HL-60 (cell line): ENCODE measurements at regions not wholly inside any gene's neighbourhood (a gene's known extent, or its start where the extent isn't known, plus 50 kb on each side); places are given as distances from the start of the nearest gene placed in this dataset.

Experiments used
- DNase-seq, 2 experiments: peaks; one replicate each; pipeline ENCODE4 v3.0.0-alpha.2; 2010 to 2020; ENCODE audit warnings: low read depth in 1 of 2, low spot score in 1 of 2
- H3K27ac ChIP-seq: fragments of 250-450 bp; sonication (Bioruptor Pico); replicated peaks from 2 replicates; pipeline ENCODE4 v1.5.1; 2020; ENCODE audit warnings: mild to moderate bottlenecking, moderate library complexity
- H3K27me3 ChIP-seq: fragments of 250-450 bp; sonication (Bioruptor Pico); 2 replicates; pipeline ENCODE4 v1.5.1; 2021; ENCODE audit warnings: mild to moderate bottlenecking, moderate library complexity; ENCODE audit not compliant: insufficient read depth, poor library complexity, severe bottlenecking
- H3K4me3 ChIP-seq: replicated peaks from 2 replicates; pipeline ENCODE4 v1.5.1; 2011; ENCODE audit warnings: mild to moderate bottlenecking, control low read depth, low read length; ENCODE audit not compliant: insufficient read depth
- GABPA ChIP-seq: IDR thresholded peaks from 2 replicates; pipeline ENCODE4 v1.6.1; 2012; ENCODE audit warnings: low read depth
- POLR2AphosphoS5 ChIP-seq: IDR thresholded peaks from 2 replicates; pipeline ENCODE4 v1.6.1; 2012; ENCODE audit warnings: low read depth
- SPI1 ChIP-seq: IDR thresholded peaks from 2 replicates; pipeline ENCODE4 v1.6.1; 2012; ENCODE audit warnings: low read depth, mild to moderate bottlenecking, borderline replicate concordance
- TF ChIP-seq, protein P1 (sequence below): IDR thresholded peaks from one replicate; pipeline ENCODE4 v1.5.1; 2011; ENCODE audit warnings: low read length, control low read depth, inconsistent platforms; ENCODE audit not compliant: insufficient read depth
- TF ChIP-seq, protein P2 (sequence below): IDR thresholded peaks from 2 replicates; pipeline ENCODE4 v1.6.1; 2012; ENCODE audit warnings: low read depth; ENCODE audit not compliant: insufficient replicate concordance

DNA sequence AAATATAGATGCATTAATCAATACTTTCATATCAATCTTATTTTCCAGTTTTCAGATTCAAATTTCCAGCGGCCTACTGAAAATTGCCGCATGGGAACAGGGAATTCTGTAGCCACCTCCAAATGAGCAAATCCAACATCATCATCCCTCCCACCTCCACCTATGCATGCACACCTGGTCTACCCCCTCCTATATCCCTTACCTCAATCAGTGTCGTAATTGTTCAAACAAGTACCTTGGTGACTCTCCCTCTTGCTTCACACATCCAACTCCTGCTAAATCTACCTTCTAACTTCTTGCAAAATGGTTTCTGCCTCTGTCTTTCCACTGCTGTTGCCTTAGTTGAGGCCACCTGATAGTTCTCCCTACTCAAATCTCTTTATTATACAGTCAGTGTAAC is 160.1 kb downstream of the SOX9 start:
- Histone ChIP-seq H3K4me3 (no peak overlapping the region), H3K27ac (no peak overlapping the region), H3K27me3 (no peaks in the 10 kb centered on the region)
- no peak for TF ChIP-seq SPI1
- TF ChIP-seq, protein P1, sequence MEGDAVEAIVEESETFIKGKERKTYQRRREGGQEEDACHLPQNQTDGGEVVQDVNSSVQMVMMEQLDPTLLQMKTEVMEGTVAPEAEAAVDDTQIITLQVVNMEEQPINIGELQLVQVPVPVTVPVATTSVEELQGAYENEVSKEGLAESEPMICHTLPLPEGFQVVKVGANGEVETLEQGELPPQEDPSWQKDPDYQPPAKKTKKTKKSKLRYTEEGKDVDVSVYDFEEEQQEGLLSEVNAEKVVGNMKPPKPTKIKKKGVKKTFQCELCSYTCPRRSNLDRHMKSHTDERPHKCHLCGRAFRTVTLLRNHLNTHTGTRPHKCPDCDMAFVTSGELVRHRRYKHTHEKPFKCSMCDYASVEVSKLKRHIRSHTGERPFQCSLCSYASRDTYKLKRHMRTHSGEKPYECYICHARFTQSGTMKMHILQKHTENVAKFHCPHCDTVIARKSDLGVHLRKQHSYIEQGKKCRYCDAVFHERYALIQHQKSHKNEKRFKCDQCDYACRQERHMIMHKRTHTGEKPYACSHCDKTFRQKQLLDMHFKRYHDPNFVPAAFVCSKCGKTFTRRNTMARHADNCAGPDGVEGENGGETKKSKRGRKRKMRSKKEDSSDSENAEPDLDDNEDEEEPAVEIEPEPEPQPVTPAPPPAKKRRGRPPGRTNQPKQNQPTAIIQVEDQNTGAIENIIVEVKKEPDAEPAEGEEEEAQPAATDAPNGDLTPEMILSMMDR: no peak
- TF ChIP-seq GABPA: no peak
- TF ChIP-seq, protein P2, sequence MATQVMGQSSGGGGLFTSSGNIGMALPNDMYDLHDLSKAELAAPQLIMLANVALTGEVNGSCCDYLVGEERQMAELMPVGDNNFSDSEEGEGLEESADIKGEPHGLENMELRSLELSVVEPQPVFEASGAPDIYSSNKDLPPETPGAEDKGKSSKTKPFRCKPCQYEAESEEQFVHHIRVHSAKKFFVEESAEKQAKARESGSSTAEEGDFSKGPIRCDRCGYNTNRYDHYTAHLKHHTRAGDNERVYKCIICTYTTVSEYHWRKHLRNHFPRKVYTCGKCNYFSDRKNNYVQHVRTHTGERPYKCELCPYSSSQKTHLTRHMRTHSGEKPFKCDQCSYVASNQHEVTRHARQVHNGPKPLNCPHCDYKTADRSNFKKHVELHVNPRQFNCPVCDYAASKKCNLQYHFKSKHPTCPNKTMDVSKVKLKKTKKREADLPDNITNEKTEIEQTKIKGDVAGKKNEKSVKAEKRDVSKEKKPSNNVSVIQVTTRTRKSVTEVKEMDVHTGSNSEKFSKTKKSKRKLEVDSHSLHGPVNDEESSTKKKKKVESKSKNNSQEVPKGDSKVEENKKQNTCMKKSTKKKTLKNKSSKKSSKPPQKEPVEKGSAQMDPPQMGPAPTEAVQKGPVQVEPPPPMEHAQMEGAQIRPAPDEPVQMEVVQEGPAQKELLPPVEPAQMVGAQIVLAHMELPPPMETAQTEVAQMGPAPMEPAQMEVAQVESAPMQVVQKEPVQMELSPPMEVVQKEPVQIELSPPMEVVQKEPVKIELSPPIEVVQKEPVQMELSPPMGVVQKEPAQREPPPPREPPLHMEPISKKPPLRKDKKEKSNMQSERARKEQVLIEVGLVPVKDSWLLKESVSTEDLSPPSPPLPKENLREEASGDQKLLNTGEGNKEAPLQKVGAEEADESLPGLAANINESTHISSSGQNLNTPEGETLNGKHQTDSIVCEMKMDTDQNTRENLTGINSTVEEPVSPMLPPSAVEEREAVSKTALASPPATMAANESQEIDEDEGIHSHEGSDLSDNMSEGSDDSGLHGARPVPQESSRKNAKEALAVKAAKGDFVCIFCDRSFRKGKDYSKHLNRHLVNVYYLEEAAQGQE: no peak
- TF ChIP-seq POLR2AphosphoS5: no peak
- no peak for DNase-seq

DNA sequence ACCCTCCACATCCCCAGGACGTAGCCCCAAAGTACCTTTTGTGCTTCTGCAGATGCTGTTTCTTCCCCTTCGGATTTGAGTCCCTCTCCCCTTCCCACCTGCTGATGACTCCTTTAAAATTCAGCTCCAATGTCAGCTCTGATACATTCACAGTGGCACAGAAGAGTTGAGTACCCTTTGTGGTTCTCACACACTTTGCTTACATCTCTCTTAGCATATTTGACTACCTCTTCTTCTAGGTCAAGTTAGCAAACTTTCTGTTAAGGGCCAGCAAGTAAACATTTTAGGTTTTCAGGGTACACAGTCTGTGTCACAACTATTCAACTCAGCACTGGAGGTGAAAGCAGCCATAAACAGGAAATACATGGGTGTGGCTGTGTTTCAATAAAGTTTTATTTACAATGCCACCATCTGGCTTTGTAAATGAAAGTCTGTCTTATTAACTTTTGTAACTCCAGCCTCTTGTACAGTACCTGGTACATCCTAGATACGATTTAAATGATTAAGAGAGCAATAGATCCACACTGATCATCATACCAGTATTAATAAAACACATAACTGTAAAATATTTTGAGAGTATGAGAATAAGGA is 161.7 kb downstream of the SOX9 start:
- TF ChIP-seq GABPA (no peak), POLR2AphosphoS5 (no peak), SPI1 (no peak)
- TF ChIP-seq, protein P2: no peak
- TF ChIP-seq, protein P1: no peak
- DNase-seq: no peak
- Histone ChIP-seq H3K4me3 (no peak overlapping the region), H3K27me3 (peaks cover 4% of the 10 kb centered on the region), H3K27ac (no peak overlapping the region)

DNA sequence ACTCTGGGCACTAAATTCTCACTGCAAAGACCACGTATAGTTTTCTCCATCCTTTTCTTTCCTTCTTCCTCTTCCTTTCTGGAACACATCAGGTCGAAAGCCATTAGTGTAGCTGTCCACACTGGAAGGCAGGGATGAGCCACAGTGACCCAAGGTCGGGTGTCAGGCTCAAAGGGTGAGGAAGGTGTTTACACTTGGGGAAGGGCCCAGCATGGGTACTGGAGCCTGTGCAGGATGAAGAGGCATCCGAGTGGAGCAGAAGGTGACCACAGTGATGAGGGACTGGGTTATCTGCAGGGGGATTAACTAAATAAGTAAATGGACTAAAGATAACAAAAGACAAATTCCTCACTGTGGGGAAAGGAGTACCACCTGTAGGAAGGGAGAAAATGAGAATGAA is 164.0 kb downstream of the SOX9 start:
- no peak for TF ChIP-seq GABPA
- TF ChIP-seq, protein P1: no peak
- TF ChIP-seq POLR2AphosphoS5: no peak
- TF ChIP-seq, protein P2: no peak
- TF ChIP-seq SPI1: no peak
- H3K27ac ChIP-seq: no peak overlapping the region
- DNase-seq: no peak
- no peak overlapping the region for H3K4me3 ChIP-seq
- peaks cover 4% of the 10 kb centered on the region for H3K27me3 ChIP-seq
